ENCODE measurements at regions not wholly inside any gene's neighbourhood (a gene's known extent, or its start where the extent isn't known, plus 50 kb on each side); places are given as distances from the start of the nearest gene placed in this dataset.

GRCh38 chr5:133706506-133707430 lies 94.4 kb upstream of the FSTL4 start:
- Histone ChIP-seq H3K9ac (ENCODE audit: low read length) (no peak overlapping the region), H3K9me3 (ENCODE audit: low read length) (no peaks in the 10 kb centered on the region), H2AFZ (ENCODE audit: low read length) (no peak overlapping the region), H3K27ac (ENCODE audit: low read length) (no peak overlapping the region), H3K36me3 (ENCODE audit: low read depth, low read length) (no peaks in the 10 kb centered on the region), H3K4me2 (ENCODE audit: low read length) (no peak overlapping the region), H3F3A (ENCODE audit: low read length, unreplicated experiment) (no peaks in the 10 kb centered on the region), H3K4me3 (ENCODE audit: low read length) (no peak overlapping the region), H3K4me1 (ENCODE audit: insufficient read depth, low read length) (no peaks in the 10 kb centered on the region), H4K20me1 (ENCODE audit: low read length) (no peaks in the 10 kb centered on the region), H3K9me2 (replicated peaks; ENCODE audit: low read length) (no peaks in the 10 kb centered on the region), H3K27me3 (ENCODE audit: low read length) (no peaks in the 10 kb centered on the region), H3K79me2 (ENCODE audit: low read length) (no peaks in the 10 kb centered on the region)
- no TSS peak for BruUV-seq (replicated peaks)
- CTCF ChIA-PET: no interaction called here
- no peak for ATAC-seq
- no peak for DNase-seq
- TF ChIP-seq EZH2 (IDR thresholded peaks at IDR 0.05; ENCODE audit: low read length, unreplicated experiment) (no peak), EZH2phosphoT487 (IDR thresholded peaks at IDR 0.05; ENCODE audit: borderline replicate concordance, low read length) (no peak), CTCF (conservative IDR thresholded peaks at IDR 0.05; ENCODE audit: low read depth, low read length) (no peak)
- intact Hi-C loops (cut with micrococcal nuclease): no loop called here
- POLR2A ChIA-PET (ENCODE audit: unreplicated experiment): no interaction called here

- Histone ChIP-seq H3K9me2 (replicated peaks; ENCODE audit: low read length) (no peaks in the 10 kb centered on the region), H3K27ac (ENCODE audit: low read length) (no peak overlapping the region), H3K9me3 (ENCODE audit: low read length) (no peaks in the 10 kb centered on the region), H4K20me1 (ENCODE audit: low read length) (no peaks in the 10 kb centered on the region), H3K9ac (ENCODE audit: low read length) (no peak overlapping the region), H2AFZ (ENCODE audit: low read length) (no peak overlapping the region), H3F3A (ENCODE audit: low read length, unreplicated experiment) (no peaks in the 10 kb centered on the region), H3K4me1 (ENCODE audit: insufficient read depth, low read length) (no peaks in the 10 kb centered on the region), H3K4me3 (ENCODE audit: low read length) (no peak overlapping the region), H3K36me3 (ENCODE audit: low read depth, low read length) (no peaks in the 10 kb centered on the region), H3K27me3 (ENCODE audit: low read length) (no peaks in the 10 kb centered on the region), H3K4me2 (ENCODE audit: low read length) (no peak overlapping the region), H3K79me2 (ENCODE audit: low read length) (no peaks in the 10 kb centered on the region)
- no peak for DNase-seq
- ATAC-seq: no peak
- intact Hi-C loops (cut with micrococcal nuclease): no loop called here
- no TSS peak for BruUV-seq (replicated peaks)
- ChIA-PET CTCF (no interaction called here), POLR2A (ENCODE audit: unreplicated experiment) (no interaction called here)
- TF ChIP-seq EZH2phosphoT487 (IDR thresholded peaks at IDR 0.05; ENCODE audit: borderline replicate concordance, low read length) (no peak), CTCF (conservative IDR thresholded peaks at IDR 0.05; ENCODE audit: low read depth, low read length) (no peak), EZH2 (IDR thresholded peaks at IDR 0.05; ENCODE audit: low read length, unreplicated experiment) (no peak)
Measured at GRCh38 chr5:133705331-133705730, 93.0 kb upstream of the FSTL4 start.

GRCh38 chr5:133704411-133704810 lies 92.1 kb upstream of the FSTL4 start:
- Histone ChIP-seq H3F3A (ENCODE audit: low read length, unreplicated experiment) (no peaks in the 10 kb centered on the region), H2AFZ (ENCODE audit: low read length) (no peak overlapping the region), H3K9me2 (replicated peaks; ENCODE audit: low read length) (no peaks in the 10 kb centered on the region), H3K79me2 (ENCODE audit: low read length) (no peaks in the 10 kb centered on the region), H3K4me2 (ENCODE audit: low read length) (no peak overlapping the region), H3K9me3 (ENCODE audit: low read length) (no peaks in the 10 kb centered on the region), H3K4me1 (ENCODE audit: insufficient read depth, low read length) (no peaks in the 10 kb centered on the region), H3K4me3 (ENCODE audit: low read length) (no peak overlapping the region), H3K27ac (ENCODE audit: low read length) (no peak overlapping the region), H3K36me3 (ENCODE audit: low read depth, low read length) (no peaks in the 10 kb centered on the region), H3K27me3 (ENCODE audit: low read length) (no peaks in the 10 kb centered on the region), H3K9ac (ENCODE audit: low read length) (no peak overlapping the region), H4K20me1 (ENCODE audit: low read length) (no peaks in the 10 kb centered on the region)
- TF ChIP-seq CTCF (conservative IDR thresholded peaks at IDR 0.05; ENCODE audit: low read depth, low read length): no peak
- no peak for ATAC-seq
- ChIA-PET CTCF (no interaction called here), POLR2A (ENCODE audit: unreplicated experiment) (no interaction called here)
- intact Hi-C loops (cut with micrococcal nuclease): no loop called here
- BruUV-seq (replicated peaks): no TSS peak
- DNase-seq: no peak

Data from PC-3 (cell line).